Stimulated activated CD8-positive, alpha-beta memory T cell treated with anti-CD3 and anti-CD28 coated beads, Interleukin-12 subunit alpha, Interleukin-12 subunit beta, amount 100 ng/mL, for 24 hours (primary cell): ENCODE measurements at regions not wholly inside any gene's neighbourhood (a gene's known extent, or its start where the extent isn't known, plus 50 kb on each side); places are given as distances from the start of the nearest gene placed in this dataset.
"Not testable (repeated sequence)": the region's sequence is repeated elsewhere in the genome, so short reads cannot be mapped to it uniquely, and the experiment has no call there.

Experiments used
- DNase-seq: peaks from one replicate; pipeline ENCODE4 v3.0.0-alpha.2; 2020; ENCODE audit errors: extremely low read depth

GRCh38 chr13:104648291-104648690 is 1582.1 kb upstream of the SLC10A2 start:
- no peak for DNase-seq

GRCh38 chr13:104645786-104646185 is 1579.6 kb upstream of the SLC10A2 start:
- no peak for DNase-seq

GRCh38 chr13:104641309-104641708 is 1575.1 kb upstream of the SLC10A2 start:
- no peak for DNase-seq

GRCh38 chr13:104635879-104636278 is 1569.7 kb upstream of the SLC10A2 start:
- DNase-seq: no peak

- DNase-seq: no peak
Measured at GRCh38 chr13:104634016-104634415, 1567.8 kb upstream of the SLC10A2 start.

- DNase-seq: no peak
Measured at GRCh38 chr13:104632736-104633135, 1566.5 kb upstream of the SLC10A2 start.

GRCh38 chr13:104625201-104625600 is 1559.0 kb upstream of the SLC10A2 start:
- no peak for DNase-seq

GRCh38 chr13:104616990-104617389 is 1550.8 kb upstream of the SLC10A2 start:
- DNase-seq: no peak

GRCh38 chr13:104614361-104615145 is 1548.3 kb upstream of the SLC10A2 start:
- no peak for DNase-seq

- no peak for DNase-seq
Measured at GRCh38 chr13:104608331-104608730, 1542.1 kb upstream of the SLC10A2 start.

GRCh38 chr13:104605435-104605834 is 1539.2 kb upstream of the SLC10A2 start:
- DNase-seq: not testable (repeated sequence)

- DNase-seq: no peak
Measured at GRCh38 chr13:104597546-104598180, 1531.4 kb upstream of the SLC10A2 start.

- DNase-seq: no peak
Measured at GRCh38 chr13:104595511-104595910, 1529.3 kb upstream of the SLC10A2 start.

GRCh38 chr13:104594806-104595205 is 1528.6 kb upstream of the SLC10A2 start:
- no peak for DNase-seq

- DNase-seq: no peak
Measured at GRCh38 chr13:104593693-104594092, 1527.5 kb upstream of the SLC10A2 start.

GRCh38 chr13:104593251-104593576 is 1527.0 kb upstream of the SLC10A2 start:
- no peak for DNase-seq

GRCh38 chr13:104592545-104593250 is 1526.5 kb upstream of the SLC10A2 start:
- DNase-seq: no peak

- DNase-seq: no peak
Measured at GRCh38 chr13:104592127-104592526, 1525.9 kb upstream of the SLC10A2 start.

- no peak for DNase-seq
Measured at GRCh38 chr13:104586051-104586746, 1520.0 kb upstream of the SLC10A2 start.

GRCh38 chr13:104584481-104584880 is 1518.3 kb upstream of the SLC10A2 start:
- DNase-seq: no peak

- DNase-seq: no peak
Measured at GRCh38 chr13:104580931-104581330, 1514.7 kb upstream of the SLC10A2 start.

- no peak for DNase-seq
Measured at GRCh38 chr13:104577071-104577815, 1511.0 kb upstream of the SLC10A2 start.
